ENCODE measurements at regions not wholly inside any gene's neighbourhood (a gene's known extent, or its start where the extent isn't known, plus 50 kb on each side); places are given as distances from the start of the nearest gene placed in this dataset.
"Not testable (repeated sequence)": the region's sequence is repeated elsewhere in the genome, so short reads cannot be mapped to it uniquely, and the experiment has no call there.

DNA sequence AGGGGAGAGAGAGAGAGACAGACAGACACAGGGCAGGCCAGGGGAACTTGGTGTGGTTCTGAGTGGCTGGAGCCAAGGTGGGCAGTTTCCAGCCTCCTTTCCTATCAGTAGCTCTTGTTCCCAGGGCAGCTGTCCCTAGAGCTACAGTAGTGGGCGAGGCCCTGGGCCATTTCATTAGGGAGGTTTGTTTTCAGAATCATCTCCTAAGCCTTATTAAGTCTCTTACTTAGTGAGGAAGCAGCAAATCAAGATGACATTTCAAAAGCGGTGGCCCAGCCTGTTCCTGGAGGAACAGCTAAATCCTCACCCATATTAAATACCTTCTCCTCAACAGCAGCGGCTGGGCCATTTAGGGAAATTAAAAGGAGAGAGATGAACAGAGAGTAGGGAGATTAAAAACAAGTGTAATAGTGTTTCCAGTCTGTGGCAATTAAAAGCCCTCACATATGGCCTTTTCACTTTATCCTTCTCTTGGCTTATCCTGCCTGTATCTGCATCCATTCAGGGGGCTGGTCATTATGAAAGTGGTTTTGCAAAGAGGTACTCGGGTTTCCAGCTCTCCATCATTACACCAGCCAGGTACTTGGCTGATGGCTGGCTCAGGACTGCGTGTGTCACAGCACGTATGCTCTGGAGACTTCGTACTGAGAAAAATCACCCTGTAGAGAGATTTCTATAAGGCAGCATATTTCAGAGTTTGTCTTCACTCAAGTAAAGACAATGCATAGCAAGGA lies 91.9 kb upstream of the PRR23C start:
- no peaks in the 10 kb centered on the region; the same call in 1 of the 2 replicates for H3K27me3 ChIP-seq

DNA sequence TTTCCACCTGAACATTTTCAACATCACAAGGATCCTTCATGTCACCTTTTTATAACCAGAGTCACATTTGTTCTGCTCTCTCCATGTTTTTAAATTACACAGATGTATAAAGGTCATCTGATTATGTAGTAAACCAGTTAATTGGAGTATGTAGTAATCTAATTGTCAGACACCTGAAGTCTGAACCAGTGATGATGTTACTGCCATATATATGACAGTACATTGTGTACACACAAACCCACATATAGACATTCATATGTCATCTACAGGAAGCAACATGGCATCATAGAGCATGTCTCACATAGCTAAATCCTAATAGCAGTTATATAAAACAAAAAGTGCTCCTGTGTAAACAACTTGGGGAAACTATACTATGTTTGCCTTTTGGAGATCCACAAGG lies 95.9 kb upstream of the PRR23C start:
- no peak for DNase-seq
- Histone ChIP-seq H3K4me1 (no peaks in the 10 kb centered on the region), H3K27me3 (no peaks in the 10 kb centered on the region; the same call in 1 of the 2 replicates), H3K4me3 (ENCODE audit: low read depth, low read length) (no peak overlapping the region), H3K36me3 (no peaks in the 10 kb centered on the region), H3K9me3 (no peaks in the 10 kb centered on the region)
- TF ChIP-seq, protein P1, sequence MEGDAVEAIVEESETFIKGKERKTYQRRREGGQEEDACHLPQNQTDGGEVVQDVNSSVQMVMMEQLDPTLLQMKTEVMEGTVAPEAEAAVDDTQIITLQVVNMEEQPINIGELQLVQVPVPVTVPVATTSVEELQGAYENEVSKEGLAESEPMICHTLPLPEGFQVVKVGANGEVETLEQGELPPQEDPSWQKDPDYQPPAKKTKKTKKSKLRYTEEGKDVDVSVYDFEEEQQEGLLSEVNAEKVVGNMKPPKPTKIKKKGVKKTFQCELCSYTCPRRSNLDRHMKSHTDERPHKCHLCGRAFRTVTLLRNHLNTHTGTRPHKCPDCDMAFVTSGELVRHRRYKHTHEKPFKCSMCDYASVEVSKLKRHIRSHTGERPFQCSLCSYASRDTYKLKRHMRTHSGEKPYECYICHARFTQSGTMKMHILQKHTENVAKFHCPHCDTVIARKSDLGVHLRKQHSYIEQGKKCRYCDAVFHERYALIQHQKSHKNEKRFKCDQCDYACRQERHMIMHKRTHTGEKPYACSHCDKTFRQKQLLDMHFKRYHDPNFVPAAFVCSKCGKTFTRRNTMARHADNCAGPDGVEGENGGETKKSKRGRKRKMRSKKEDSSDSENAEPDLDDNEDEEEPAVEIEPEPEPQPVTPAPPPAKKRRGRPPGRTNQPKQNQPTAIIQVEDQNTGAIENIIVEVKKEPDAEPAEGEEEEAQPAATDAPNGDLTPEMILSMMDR (IDR thresholded peaks at IDR 0.05; ENCODE audit: low read depth, low read length): no peak

More for the DNA sequence above, 91.9 kb upstream of the PRR23C start:
- Histone ChIP-seq H3K4me3 (ENCODE audit: low read depth, low read length) (no peak overlapping the region), H3K36me3 (no peaks in the 10 kb centered on the region), H3K4me1 (no peaks in the 10 kb centered on the region), H3K9me3 (no peaks in the 10 kb centered on the region)
- TF ChIP-seq, protein P1 (IDR thresholded peaks at IDR 0.05; ENCODE audit: low read depth, low read length): no peak
- no peak for DNase-seq

DNA sequence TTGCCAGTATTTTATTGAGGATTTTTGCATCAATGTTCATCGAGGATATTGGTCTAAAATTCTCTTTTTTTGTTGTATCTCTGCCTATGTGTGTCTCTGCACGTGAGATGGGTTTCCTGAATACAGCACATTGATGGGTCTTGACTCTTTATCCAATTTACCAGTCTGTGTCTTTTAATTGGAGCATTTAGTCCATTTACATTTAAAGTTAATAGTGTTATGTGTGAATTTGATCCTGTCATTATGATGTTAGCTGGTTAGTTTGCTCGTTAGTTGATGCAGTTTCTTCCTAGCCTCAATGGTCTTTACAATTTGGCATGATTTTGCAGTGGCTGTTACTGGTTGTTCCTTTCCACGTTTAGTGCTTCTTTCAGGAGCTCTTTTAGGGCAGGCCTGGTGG lies 101.3 kb upstream of the PRR23C start:
- not testable (repeated sequence) for H3K9me3 ChIP-seq; H3K36me3 ChIP-seq; H3K4me3 ChIP-seq (ENCODE audit: low read depth, low read length); DNase-seq; H3K27me3 ChIP-seq; H3K4me1 ChIP-seq

DNA sequence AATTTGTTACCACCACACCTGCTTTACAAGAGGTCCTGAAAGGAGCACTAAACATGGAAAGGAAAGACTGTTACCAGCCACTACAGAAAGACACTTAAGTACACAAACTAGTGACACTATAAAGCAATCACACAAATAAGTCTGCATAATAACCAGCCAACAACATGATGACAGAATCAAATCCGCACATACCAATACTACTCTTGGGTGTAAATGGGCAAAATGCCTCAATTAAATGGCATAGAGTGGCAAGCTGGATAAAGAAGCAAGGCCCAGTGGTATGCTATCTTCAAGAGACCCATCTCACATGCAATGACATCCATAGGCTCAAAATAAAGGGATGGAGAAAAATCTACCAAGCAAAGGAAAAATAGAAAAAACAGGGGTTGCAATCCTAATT lies 106.8 kb upstream of the PRR23C start:
- no peaks in the 10 kb centered on the region for H3K9me3 ChIP-seq
- peaks cover 4% of the 10 kb centered on the region; the same call in 1 of the 2 replicates for H3K27me3 ChIP-seq
- no peaks in the 10 kb centered on the region for H3K36me3 ChIP-seq
- no peak overlapping the region for H3K4me3 ChIP-seq (ENCODE audit: low read depth, low read length)
- no peaks in the 10 kb centered on the region for H3K4me1 ChIP-seq
- DNase-seq: no peak
- TF ChIP-seq, protein P1 (IDR thresholded peaks at IDR 0.05; ENCODE audit: low read depth, low read length): no peak

DNA sequence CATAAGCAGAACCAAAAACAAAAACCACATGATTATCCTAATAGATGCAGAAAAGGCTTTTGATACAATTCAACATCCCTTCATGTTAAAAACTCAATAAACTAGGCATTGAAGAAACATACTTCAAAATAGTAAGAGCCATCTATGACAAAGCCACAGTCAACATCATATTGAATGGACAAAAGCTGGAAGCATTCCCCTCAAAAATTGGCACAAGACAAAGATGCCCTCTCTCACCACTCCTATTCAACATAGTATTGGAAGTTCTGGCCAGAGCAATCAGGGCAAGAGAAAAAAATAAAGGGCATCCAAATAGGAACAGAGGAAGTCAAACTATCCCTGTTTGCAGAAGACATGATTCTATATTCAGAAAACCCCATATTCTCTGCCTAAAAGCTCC lies 108.7 kb upstream of the PRR23C start:
- H3K4me1 ChIP-seq; H3K4me3 ChIP-seq (ENCODE audit: low read depth, low read length); H3K27me3 ChIP-seq; H3K9me3 ChIP-seq; DNase-seq; H3K36me3 ChIP-seq: not testable (repeated sequence)

DNA sequence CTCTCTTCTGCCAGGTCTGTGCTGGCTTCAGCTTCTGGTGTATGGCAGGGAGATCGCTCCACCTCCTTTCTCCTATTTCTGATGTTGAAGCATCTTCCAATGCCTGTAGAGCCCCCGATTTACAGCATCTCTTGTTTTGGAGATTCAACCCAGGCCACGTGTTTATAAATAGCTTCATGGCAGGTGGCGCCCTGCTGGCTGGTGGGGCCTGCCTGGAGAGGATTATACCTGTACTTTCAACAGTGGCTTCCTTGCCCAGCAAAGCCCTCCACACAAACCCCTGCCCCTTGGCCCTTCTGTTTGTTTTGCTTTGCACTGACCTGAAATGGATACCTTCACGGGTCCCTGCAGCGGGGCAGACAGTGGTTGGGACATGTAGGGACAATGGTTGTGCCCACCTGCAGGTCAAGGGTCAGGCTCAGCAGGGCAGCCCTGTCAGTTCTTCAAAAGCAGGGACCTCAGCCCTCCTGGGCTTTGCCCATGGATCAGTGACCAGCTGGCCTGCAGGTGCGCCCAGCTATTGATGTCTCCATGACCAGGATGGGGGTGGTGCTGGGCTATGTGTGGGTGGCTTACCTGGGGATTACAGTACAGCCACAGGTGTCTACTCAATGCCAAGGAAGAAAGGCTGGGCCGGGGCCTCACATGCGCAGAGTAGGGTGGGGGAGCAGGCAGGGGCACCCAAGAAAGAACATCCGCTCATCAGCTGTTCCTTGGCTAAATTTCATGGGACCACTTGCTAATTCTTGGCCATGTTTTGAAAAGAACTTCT lies 112.7 kb upstream of the PRR23C start:
- H3K4me3 ChIP-seq (ENCODE audit: low read depth, low read length): no peak overlapping the region
- no peaks in the 10 kb centered on the region for H3K36me3 ChIP-seq
- H3K9me3 ChIP-seq: no peaks in the 10 kb centered on the region
- peaks cover 4% of the 10 kb centered on the region; the same call in 1 of the 2 replicates for H3K27me3 ChIP-seq
- no peaks in the 10 kb centered on the region for H3K4me1 ChIP-seq
- DNase-seq: no peak
- TF ChIP-seq, protein P1 (IDR thresholded peaks at IDR 0.05; ENCODE audit: low read depth, low read length): no peak

DNA sequence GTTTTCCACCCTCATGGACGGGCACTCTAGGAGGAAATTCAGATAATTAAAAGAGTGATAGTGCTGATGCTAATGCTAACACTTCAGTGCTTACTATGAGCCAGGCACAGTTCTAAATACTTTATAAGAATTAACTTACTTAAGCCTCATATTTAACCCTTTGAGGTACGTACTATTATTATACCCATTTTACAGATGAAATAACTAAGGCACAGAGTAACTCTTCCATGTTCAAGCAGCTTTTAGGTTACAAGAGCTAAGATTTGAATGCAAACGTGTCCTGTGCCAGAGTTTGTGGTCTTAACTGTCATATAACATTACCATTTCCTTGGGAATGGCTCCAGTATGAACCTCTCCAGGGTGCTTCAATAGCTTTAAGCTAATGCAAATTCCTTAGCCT lies 114.7 kb upstream of the PRR23C start:
- Histone ChIP-seq H3K9me3 (no peaks in the 10 kb centered on the region), H3K4me3 (ENCODE audit: low read depth, low read length) (no peak overlapping the region), H3K27me3 (peaks cover 1% of the 10 kb centered on the region; the same call in 1 of the 2 replicates), H3K4me1 (no peaks in the 10 kb centered on the region), H3K36me3 (no peaks in the 10 kb centered on the region)
- no peak for DNase-seq
- TF ChIP-seq, protein P1 (IDR thresholded peaks at IDR 0.05; ENCODE audit: low read depth, low read length): no peak
